GM18951 (cell line): ENCODE measurements at regions not wholly inside any gene's neighbourhood (a gene's known extent, or its start where the extent isn't known, plus 50 kb on each side); places are given as distances from the start of the nearest gene placed in this dataset.

ENCODE experiments used
- POLR2A ChIP-seq: IDR thresholded peaks from 4 replicates; pipeline ENCODE4 v1.6.1; 2011; ENCODE audit warnings: mild to moderate bottlenecking; ENCODE audit not compliant: insufficient read length, insufficient read depth; ENCODE audit errors: extremely low read depth
- in situ Hi-C: fragments of 300-500 bp; cut with MboI; formaldehyde crosslinking; loops from one replicate; pipeline ENCODE4 v1.12.0; 2022; ENCODE audit warnings: low sequenced_read_pairs, mixed read lengths, inconsistent platforms; ENCODE audit not compliant: unreplicated experiment

GRCh38 chr3:177930771-177931170, 605.5 kb upstream of the KCNMB2 start:
- TF ChIP-seq POLR2A = no peak
- in situ Hi-C loops = no loop called here

- in situ Hi-C loops = no loop called here
Measured at GRCh38 chr3:177931346-177931745, 604.9 kb upstream of the KCNMB2 start.

GRCh38 chr3:177932346-177932745, 603.9 kb upstream of the KCNMB2 start:
- in situ Hi-C loops = no loop called here
- TF ChIP-seq POLR2A = no peak

More at GRCh38 chr3:177931346-177931745, 604.9 kb upstream of the KCNMB2 start:
- TF ChIP-seq POLR2A = no peak

GRCh38 chr3:177932750-177933660, 603.2 kb upstream of the KCNMB2 start:
- in situ Hi-C loops = no loop called here

GRCh38 chr3:177934001-177934891, 602.0 kb upstream of the KCNMB2 start:
- TF ChIP-seq POLR2A = no peak
- in situ Hi-C loops = no loop called here

More at GRCh38 chr3:177932750-177933660, 603.2 kb upstream of the KCNMB2 start:
- TF ChIP-seq POLR2A = no peak

- no peak for TF ChIP-seq POLR2A
- in situ Hi-C loops = no loop called here
Measured at GRCh38 chr3:177935047-177935446, 601.2 kb upstream of the KCNMB2 start.

GRCh38 chr3:177936721-177937120, 599.5 kb upstream of the KCNMB2 start:
- no peak for TF ChIP-seq POLR2A
- in situ Hi-C loops = no loop called here

- in situ Hi-C loops = no loop called here
- no peak for TF ChIP-seq POLR2A
Measured at GRCh38 chr3:177942911-177943310, 593.3 kb upstream of the KCNMB2 start.

- no peak for TF ChIP-seq POLR2A
- in situ Hi-C loops = no loop called here
Measured at GRCh38 chr3:177944228-177944661, 592.0 kb upstream of the KCNMB2 start.

GRCh38 chr3:177946048-177946447, 590.2 kb upstream of the KCNMB2 start:
- in situ Hi-C loops = no loop called here
- no peak for TF ChIP-seq POLR2A

GRCh38 chr3:177946497-177946896, 589.7 kb upstream of the KCNMB2 start:
- in situ Hi-C loops = no loop called here
- no peak for TF ChIP-seq POLR2A

GRCh38 chr3:177946936-177947335, 589.3 kb upstream of the KCNMB2 start:
- in situ Hi-C loops = no loop called here
- TF ChIP-seq POLR2A = no peak

- in situ Hi-C loops = no loop called here
- no peak for TF ChIP-seq POLR2A
Measured at GRCh38 chr3:177947901-177948300, 588.3 kb upstream of the KCNMB2 start.

GRCh38 chr3:177948716-177949425, 587.4 kb upstream of the KCNMB2 start:
- no peak for TF ChIP-seq POLR2A
- in situ Hi-C loops = no loop called here
